NCI-H2196 treated with DMSO at 0.1 percent for 48 hours (cell line): ENCODE measurements at regions not wholly inside any gene's neighbourhood (a gene's known extent, or its start where the extent isn't known, plus 50 kb on each side); places are given as distances from the start of the nearest gene placed in this dataset.
"Not testable (repeated sequence)": the region's sequence is repeated elsewhere in the genome, so short reads cannot be mapped to it uniquely, and the experiment has no call there.

Experiments
- DNase-seq: peaks from one replicate; lab custom pipeline; 2025; ENCODE audit not compliant: unreplicated experiment; lab: John Stamatoyannopoulos, UW

- no peak for DNase-seq
Observed at GRCh38 chr1:196091397-196092135, 516.7 kb downstream of the KCNT2 start.

- DNase-seq = no peak
Observed at GRCh38 chr1:196090226-196090625, 518.0 kb downstream of the KCNT2 start.

- no peak for DNase-seq
Observed at GRCh38 chr1:196088541-196088940, 519.7 kb downstream of the KCNT2 start.

GRCh38 chr1:196078691-196079090 is 529.5 kb downstream of the KCNT2 start:
- DNase-seq = no peak

GRCh38 chr1:196075621-196076020 is 532.6 kb downstream of the KCNT2 start:
- no peak for DNase-seq

GRCh38 chr1:196074182-196074581 is 534.1 kb downstream of the KCNT2 start:
- DNase-seq = no peak

GRCh38 chr1:196071447-196071846 is 536.8 kb downstream of the KCNT2 start:
- no peak for DNase-seq

GRCh38 chr1:196070940-196071339 is 537.3 kb downstream of the KCNT2 start:
- DNase-seq = no peak

- DNase-seq = no peak
Observed at GRCh38 chr1:196063952-196064351, 544.3 kb downstream of the KCNT2 start.

- DNase-seq = no peak
Observed at GRCh38 chr1:196063294-196063693, 544.9 kb downstream of the KCNT2 start.

- no peak for DNase-seq
Observed at GRCh38 chr1:196060539-196060938, 547.7 kb downstream of the KCNT2 start.

- no peak for DNase-seq
Observed at GRCh38 chr1:196059210-196059609, 549.0 kb downstream of the KCNT2 start.

- no peak for DNase-seq
Observed at GRCh38 chr1:196056966-196057365, 551.3 kb downstream of the KCNT2 start.

- no peak for DNase-seq
Observed at GRCh38 chr1:196049407-196049806, 558.8 kb downstream of the KCNT2 start.

- DNase-seq = no peak
Observed at GRCh38 chr1:196043268-196043667, 565.0 kb downstream of the KCNT2 start.

GRCh38 chr1:196034080-196034706 is 574.0 kb downstream of the KCNT2 start:
- DNase-seq = no peak

GRCh38 chr1:196031387-196031786 is 576.9 kb downstream of the KCNT2 start:
- not testable (repeated sequence) for DNase-seq

- no peak for DNase-seq
Observed at GRCh38 chr1:196030455-196030854, 577.8 kb downstream of the KCNT2 start.

GRCh38 chr1:196029410-196029809 is 578.8 kb downstream of the KCNT2 start:
- no peak for DNase-seq

- no peak for DNase-seq
Observed at GRCh38 chr1:196027127-196027526, 581.1 kb downstream of the KCNT2 start.

GRCh38 chr1:196021174-196021573 is 587.1 kb downstream of the KCNT2 start:
- not testable (repeated sequence) for DNase-seq

GRCh38 chr1:196009362-196009761 is 598.9 kb downstream of the KCNT2 start:
- DNase-seq = no peak

- DNase-seq = no peak
Observed at GRCh38 chr1:196007763-196008162, 600.5 kb downstream of the KCNT2 start.
